PC-9 (cell line): ENCODE measurements at regions not wholly inside any gene's neighbourhood (a gene's known extent, or its start where the extent isn't known, plus 50 kb on each side); places are given as distances from the start of the nearest gene placed in this dataset.

Experiments used
- CTCF ChIP-seq: fragments of 200-600 bp; sonication (generic); conservative IDR thresholded peaks from 2 replicates; pipeline ENCODE4 v1.6.1; 2017; ENCODE audit warnings: mixed run types, antibody characterized with exemption, mild to moderate bottlenecking, moderate library complexity
- EZH2 ChIP-seq: fragments of 200-600 bp; sonication (generic); IDR thresholded peaks from 2 replicates; pipeline ENCODE4 v1.8.0; 2017; ENCODE audit warnings: antibody characterized with exemption, low read depth

- TF ChIP-seq CTCF (no peak), EZH2 (no peak)
These were observed 261.2 kb downstream of the ADAMTS20 start for GRCh38 chr12:43290836-43291235.
